Glutamatergic neuron (in vitro differentiated cells): ENCODE measurements at regions not wholly inside any gene's neighbourhood (a gene's known extent, or its start where the extent isn't known, plus 50 kb on each side); places are given as distances from the start of the nearest gene placed in this dataset.

ENCODE experiments used
- DNase-seq: peaks from one replicate; pipeline ENCODE4 v3.0.0; 2022
- H3K27ac Mint-ChIP-seq: one replicate; pipeline ENCODE4 v1.8.0; 2020; ENCODE audit warnings: mild to moderate bottlenecking, mixed read lengths, inconsistent platforms; ENCODE audit not compliant: unreplicated experiment
- H3K27me3 Mint-ChIP-seq: one replicate; pipeline ENCODE4 v1.8.0; 2020; ENCODE audit warnings: mild to moderate bottlenecking, moderate library complexity, mixed read lengths, inconsistent platforms; ENCODE audit not compliant: unreplicated experiment
- H3K36me3 Mint-ChIP-seq: one replicate; pipeline ENCODE4 v1.8.0; 2020; ENCODE audit warnings: mild to moderate bottlenecking, mixed read lengths, inconsistent platforms; ENCODE audit not compliant: unreplicated experiment
- H3K4me1 Mint-ChIP-seq: one replicate; pipeline ENCODE4 v1.8.0; 2020; ENCODE audit warnings: mild to moderate bottlenecking, low read depth, mixed read lengths, inconsistent platforms; ENCODE audit not compliant: unreplicated experiment
- H3K4me3 Mint-ChIP-seq: one replicate; pipeline ENCODE4 v1.8.0; 2020; ENCODE audit warnings: mild to moderate bottlenecking, mixed read lengths, inconsistent platforms; ENCODE audit not compliant: unreplicated experiment
- H3K9me3 Mint-ChIP-seq: one replicate; pipeline ENCODE4 v1.8.0; 2020; ENCODE audit warnings: mild to moderate bottlenecking, moderate library complexity, mixed read lengths, inconsistent platforms; ENCODE audit not compliant: unreplicated experiment
- TF ChIP-seq, protein P1 (sequence below): fragments of 200-600 bp; sonication (generic); IDR thresholded peaks from one replicate; pipeline ENCODE4 v1.5.0; 2021; ENCODE audit not compliant: partially characterized antibody, unreplicated experiment

DNA sequence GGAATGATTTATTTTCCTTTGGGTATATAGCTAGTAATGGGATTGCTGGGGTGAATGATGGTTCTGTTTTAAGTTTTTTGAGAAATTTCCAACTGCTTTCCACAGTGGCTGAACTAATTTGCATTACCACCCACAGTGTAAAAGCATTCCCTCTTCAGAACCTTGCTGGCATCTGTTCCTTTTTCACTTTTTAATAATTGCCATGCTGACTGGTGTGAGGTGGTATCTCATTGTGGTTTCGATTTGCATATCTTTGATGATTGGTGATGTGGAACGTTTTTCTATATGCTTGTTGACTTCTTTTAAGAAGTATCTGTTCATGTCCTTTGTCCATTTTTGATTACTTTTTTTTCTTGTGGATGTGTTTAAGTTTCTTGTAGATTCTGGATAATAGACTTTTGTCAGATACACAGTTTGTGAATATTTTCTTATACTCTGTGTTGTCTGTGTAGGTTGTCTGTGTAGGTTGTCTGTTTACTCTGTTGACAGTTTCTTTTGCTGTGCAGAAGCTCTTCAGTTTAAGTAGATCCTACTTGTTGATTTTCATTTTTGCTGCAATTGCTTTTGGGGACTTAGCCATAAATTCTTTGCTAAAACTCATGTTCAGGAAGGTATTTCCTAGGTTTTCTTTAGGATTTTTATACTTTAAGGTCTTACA, 291.8 kb upstream of the DDI1 start:
- peaks cover 2% of the 10 kb centered on the region for H3K27me3 Mint-ChIP-seq
- H3K36me3 Mint-ChIP-seq = no peaks in the 10 kb centered on the region
- no peak overlapping the region for H3K4me3 Mint-ChIP-seq
- TF ChIP-seq, protein P1, sequence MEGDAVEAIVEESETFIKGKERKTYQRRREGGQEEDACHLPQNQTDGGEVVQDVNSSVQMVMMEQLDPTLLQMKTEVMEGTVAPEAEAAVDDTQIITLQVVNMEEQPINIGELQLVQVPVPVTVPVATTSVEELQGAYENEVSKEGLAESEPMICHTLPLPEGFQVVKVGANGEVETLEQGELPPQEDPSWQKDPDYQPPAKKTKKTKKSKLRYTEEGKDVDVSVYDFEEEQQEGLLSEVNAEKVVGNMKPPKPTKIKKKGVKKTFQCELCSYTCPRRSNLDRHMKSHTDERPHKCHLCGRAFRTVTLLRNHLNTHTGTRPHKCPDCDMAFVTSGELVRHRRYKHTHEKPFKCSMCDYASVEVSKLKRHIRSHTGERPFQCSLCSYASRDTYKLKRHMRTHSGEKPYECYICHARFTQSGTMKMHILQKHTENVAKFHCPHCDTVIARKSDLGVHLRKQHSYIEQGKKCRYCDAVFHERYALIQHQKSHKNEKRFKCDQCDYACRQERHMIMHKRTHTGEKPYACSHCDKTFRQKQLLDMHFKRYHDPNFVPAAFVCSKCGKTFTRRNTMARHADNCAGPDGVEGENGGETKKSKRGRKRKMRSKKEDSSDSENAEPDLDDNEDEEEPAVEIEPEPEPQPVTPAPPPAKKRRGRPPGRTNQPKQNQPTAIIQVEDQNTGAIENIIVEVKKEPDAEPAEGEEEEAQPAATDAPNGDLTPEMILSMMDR = no peak
- H3K4me1 Mint-ChIP-seq = no peaks in the 10 kb centered on the region
- no peak for DNase-seq
- H3K9me3 Mint-ChIP-seq = peaks cover 4% of the 10 kb centered on the region
- no peak overlapping the region for H3K27ac Mint-ChIP-seq

DNA sequence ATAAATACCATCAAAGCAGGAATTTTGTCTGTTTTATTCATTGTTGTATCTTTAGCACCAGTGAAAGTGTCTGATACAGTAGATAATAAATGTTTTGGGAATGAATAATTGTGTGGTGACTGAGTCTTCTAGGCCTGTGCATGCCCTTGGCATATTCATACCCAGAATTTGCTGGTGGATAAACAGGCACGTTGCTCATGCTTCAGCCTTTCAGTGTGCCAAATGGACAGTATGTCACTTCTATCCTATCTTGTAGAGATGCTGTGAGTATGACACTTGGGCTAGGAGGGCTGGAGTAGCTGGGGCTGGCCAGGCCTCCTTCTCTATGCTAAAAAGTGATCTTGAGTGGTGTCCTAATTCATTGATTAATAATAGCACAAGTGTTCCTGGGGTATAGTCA, 287.3 kb upstream of the DDI1 start:
- Mint-ChIP-seq H3K4me1 (no peaks in the 10 kb centered on the region), H3K36me3 (no peaks in the 10 kb centered on the region), H3K4me3 (no peak overlapping the region), H3K27ac (no peak overlapping the region), H3K27me3 (peaks cover 6% of the 10 kb centered on the region), H3K9me3 (peaks cover 4% of the 10 kb centered on the region)
- no peak for DNase-seq
- TF ChIP-seq, protein P1 = no peak

DNA sequence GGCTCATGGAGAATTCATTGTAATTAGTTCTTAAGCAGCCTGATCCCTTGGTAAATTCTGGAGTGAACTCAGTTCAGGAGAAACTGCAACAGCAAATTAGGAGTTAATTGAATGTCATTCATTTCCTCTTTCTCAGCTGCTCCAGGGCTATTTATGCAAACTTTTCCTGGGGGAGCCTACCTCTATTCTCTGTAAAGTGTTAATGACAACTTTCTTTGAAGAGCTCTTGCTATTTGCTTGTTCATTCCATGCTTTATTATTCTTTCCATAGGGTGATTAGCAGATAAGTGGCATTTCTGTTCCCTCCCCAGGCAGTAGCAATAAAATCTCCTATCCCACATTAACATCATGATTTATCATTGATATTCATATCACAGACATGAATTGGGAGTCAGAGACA, 267.6 kb upstream of the DDI1 start:
- Mint-ChIP-seq H3K4me3 (no peak overlapping the region), H3K9me3 (no peaks in the 10 kb centered on the region), H3K36me3 (no peaks in the 10 kb centered on the region), H3K27me3 (no peaks in the 10 kb centered on the region), H3K4me1 (no peaks in the 10 kb centered on the region), H3K27ac (no peak overlapping the region)
- DNase-seq = no peak
- TF ChIP-seq, protein P1 = no peak

DNA sequence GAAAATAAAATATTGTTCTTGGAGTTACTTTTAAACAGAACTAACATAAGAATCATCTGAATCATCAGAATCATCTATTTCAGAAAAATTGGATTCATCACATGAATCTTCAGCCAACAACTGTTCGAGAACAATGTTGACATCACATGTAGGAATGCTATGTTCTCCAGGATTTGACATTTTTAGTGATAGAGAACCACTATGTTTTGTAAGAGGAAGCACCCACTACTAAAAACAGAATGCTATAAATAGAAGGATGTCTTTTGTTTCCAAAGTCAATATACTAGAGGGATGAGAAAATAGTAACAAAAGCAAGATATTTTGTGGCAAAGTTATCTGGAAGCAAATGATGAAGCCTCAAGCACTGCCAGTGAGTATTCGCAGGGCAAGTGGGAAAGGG, 263.4 kb upstream of the DDI1 start:
- peaks cover 2% of the 10 kb centered on the region for H3K27me3 Mint-ChIP-seq
- H3K9me3 Mint-ChIP-seq = no peaks in the 10 kb centered on the region
- TF ChIP-seq, protein P1 = no peak
- no peak overlapping the region for H3K4me3 Mint-ChIP-seq
- no peaks in the 10 kb centered on the region for H3K36me3 Mint-ChIP-seq
- H3K27ac Mint-ChIP-seq = no peak overlapping the region
- DNase-seq = no peak
- no peaks in the 10 kb centered on the region for H3K4me1 Mint-ChIP-seq

DNA sequence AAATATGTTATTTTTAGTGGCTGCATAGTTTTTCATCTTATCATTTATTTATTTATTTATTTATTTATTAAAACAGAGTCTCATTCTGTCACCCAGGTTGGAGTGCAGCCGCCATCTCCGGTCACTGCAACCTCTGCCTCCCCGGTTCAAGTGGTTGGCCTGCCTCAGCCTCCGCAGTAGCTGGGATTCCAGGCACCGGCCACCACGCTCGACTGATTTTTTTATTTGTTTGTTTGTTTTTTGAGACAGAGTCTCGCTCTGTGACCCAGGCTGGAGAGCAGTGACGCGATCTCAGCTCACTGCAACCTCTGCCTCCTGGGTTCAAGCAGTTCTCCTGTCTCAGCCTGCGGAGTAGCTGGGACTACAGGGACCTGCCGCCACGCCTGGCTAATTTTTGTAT, 262.9 kb upstream of the DDI1 start:
- Mint-ChIP-seq H3K4me3 (no peak overlapping the region), H3K27me3 (peaks cover 2% of the 10 kb centered on the region), H3K4me1 (no peaks in the 10 kb centered on the region), H3K27ac (no peak overlapping the region), H3K36me3 (no peaks in the 10 kb centered on the region), H3K9me3 (no peaks in the 10 kb centered on the region)
- TF ChIP-seq, protein P1 = no peak
- no peak for DNase-seq
